Stimulated activated CD4-positive, alpha-beta T cell treated with anti-CD3 and anti-CD28 coated beads, Interleukin-15, amount 100 ng/mL, for 24 hours (primary cell): ENCODE measurements at regions not wholly inside any gene's neighbourhood (a gene's known extent, or its start where the extent isn't known, plus 50 kb on each side); places are given as distances from the start of the nearest gene placed in this dataset.
"Not testable (repeated sequence)": the region's sequence is repeated elsewhere in the genome, so short reads cannot be mapped to it uniquely, and the experiment has no call there.

Source experiments
- DNase-seq: peaks from one replicate; pipeline ENCODE4 v3.0.0-alpha.2; 2020

DNA sequence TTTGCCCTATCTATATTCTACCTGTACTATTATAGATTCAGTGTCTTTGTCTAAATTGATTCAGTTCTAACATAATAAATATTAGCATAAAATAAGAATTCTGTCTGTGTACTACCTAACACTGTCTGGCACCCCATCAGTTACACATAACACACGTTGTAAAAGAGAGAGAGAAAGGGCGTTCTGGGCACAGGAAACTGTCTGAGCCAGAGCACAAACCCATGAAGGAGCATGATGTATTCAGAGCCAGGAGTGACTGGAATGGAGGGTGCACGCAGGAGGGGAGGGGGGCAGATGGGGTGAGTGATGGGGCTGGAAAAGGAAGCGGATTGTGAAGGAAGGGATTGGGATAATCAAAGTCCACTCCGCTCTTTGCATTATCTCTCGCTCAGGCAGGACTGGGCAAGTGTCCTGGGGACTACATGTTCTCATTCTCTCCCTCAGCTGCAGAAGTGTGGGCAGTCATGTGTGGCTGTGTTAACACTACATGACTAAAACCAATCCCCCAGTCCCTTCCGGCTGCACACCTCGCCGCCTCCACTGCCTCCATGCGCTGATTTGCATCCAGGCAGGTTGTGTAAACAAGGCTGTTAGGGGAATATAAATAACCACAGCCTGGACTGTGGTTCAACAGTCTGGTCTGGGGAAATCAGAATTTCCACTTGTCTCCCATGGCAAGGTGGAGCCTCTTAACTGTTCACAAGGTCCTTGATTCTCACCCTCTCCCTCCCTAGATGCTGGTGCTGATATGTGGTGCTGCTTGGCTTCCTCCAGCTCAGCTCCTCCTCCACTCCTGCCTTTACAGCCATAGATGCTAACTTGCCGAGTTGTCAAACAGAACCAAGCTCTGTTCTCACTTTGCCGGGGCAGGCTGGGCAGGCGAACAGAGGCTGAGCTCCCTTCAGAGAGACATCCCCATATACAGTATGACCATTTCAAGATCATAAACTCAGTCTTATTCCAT lies 367.5 kb upstream of the BRINP1 start:
- DNase-seq = no peak

DNA sequence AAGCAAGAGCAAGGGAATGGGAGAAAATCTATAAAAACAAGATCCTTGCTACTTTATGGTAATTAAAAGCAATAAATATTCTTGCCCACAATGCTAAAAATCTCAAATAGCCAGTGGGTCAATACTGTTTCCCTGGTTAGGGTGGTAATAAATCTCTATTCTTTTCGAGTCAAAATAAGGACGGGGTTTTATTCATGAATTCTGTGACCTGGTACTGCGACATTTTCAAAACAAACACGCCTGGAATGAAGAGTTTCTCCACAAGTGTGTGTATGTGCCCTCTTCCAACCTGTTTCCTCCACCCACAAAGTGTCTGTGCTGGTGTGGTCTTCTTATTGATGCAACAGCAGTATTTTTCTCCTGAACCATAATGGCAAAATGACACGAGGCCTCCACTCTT lies 358.8 kb upstream of the BRINP1 start:
- DNase-seq = no peak

DNA sequence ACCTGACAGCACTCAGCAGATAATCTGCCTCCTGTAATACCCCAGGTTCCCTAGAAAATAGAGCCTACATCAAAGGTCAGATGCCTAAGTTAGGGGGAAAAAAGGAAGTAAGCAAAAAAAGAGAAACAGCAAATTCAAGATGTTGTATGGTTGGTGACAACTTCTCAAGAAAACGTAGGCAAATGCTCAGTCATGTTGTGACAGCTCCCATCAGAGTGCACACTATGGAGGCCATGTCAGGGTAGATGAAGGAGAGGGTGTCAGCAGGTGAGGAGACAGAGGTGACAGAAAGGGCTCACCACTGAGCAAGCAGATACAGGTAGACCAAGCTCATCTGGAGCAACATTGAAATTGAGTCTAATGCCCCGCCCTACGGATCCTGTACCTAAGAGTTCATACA lies 356.8 kb upstream of the BRINP1 start:
- no peak for DNase-seq

- DNase-seq = no peak
Observed at GRCh38 chr9:119722384-119722783, 353.1 kb upstream of the BRINP1 start.

GRCh38 chr9:119712325-119712724 lies 343.1 kb upstream of the BRINP1 start:
- no peak for DNase-seq

GRCh38 chr9:119709431-119709830 lies 340.2 kb upstream of the BRINP1 start:
- DNase-seq = no peak

DNA sequence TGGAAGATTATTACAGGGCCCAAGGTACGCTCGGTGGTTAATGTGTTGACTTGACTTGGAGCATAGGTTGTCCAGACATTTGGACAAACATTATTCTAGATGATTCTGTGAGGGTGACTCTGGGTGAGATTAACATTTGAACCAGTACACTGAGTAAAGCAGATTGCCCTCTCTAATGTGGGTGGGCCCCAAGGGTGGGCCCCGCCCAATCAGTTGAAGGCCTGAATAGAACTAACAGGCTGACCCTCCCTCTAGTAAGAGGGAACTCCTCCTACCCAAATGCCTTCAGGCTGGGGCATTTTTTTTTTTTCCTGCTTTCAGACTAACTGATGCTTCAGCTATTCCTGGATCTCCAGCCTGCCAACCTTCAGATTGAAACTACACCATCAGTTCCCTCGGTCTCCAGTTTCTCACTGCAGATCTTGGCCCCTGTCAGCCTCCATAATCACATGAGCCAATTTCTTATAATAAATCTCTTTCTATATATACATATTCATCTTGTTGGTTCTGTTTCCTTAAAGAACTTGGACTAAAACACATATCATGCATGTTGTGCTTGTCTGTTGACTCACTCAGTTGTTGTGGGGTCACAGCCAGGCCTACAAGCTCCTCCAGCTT lies 338.1 kb upstream of the BRINP1 start:
- DNase-seq = no peak

- DNase-seq = no peak
Observed at GRCh38 chr9:119701651-119702050, 332.4 kb upstream of the BRINP1 start.

- no peak for DNase-seq
Observed at GRCh38 chr9:119698535-119698934, 329.3 kb upstream of the BRINP1 start.

DNA sequence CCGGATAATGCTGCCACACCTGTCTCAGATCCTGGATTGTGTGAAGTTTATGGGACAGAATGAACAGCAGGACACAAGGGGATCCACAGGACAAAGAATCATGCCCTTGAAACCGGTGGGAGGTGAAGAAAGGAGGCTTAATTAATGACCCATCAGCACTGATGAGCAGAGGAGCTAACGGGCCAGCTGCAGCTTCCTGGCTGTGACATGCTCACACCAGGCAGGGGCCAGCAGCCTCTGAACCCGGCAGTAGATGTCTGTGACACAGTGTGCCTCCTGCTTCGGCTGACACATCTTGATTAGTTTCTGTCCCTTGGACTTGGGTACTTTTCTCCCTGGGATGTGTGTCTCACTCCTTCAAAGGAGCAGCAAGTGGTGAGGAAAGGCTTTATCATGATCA lies 328.8 kb upstream of the BRINP1 start:
- DNase-seq = no peak

DNA sequence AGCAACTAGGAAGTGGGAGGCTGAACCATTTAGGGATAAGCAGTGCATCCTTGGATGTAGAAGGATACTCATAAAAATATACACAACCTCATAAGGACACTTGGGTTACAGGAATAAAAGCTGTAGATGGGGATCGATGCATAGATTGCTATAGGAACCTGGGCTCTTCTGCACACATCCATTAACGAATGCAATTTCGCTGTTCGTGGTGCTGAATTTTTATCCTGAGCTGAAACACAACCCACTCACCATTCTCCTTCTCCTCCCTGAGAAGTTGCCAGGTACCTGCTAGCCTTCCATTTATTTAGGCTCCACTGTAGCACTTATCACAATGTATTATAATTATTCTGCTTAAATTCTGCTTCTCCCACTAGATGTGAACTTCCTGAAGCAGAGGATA lies 320.6 kb upstream of the BRINP1 start:
- no peak for DNase-seq

DNA sequence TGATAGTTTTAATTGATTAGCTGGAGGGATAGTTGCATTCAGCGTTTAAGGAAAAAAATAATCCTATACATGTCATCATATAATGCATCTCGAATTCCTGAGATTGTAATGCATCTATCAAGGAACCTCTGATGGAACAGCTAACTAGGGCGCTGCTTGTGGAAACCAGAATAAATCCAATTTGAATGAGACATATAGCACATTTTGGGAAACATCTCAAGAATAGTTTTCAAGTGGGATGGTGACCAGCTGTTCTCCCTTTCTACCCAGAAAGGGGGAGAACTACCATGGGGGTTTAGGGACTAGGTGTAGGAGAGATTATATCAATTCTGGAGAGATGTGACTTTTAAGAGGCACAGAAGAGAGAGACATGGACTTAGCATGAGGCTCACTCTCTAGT lies 319.3 kb upstream of the BRINP1 start:
- DNase-seq = no peak

DNA sequence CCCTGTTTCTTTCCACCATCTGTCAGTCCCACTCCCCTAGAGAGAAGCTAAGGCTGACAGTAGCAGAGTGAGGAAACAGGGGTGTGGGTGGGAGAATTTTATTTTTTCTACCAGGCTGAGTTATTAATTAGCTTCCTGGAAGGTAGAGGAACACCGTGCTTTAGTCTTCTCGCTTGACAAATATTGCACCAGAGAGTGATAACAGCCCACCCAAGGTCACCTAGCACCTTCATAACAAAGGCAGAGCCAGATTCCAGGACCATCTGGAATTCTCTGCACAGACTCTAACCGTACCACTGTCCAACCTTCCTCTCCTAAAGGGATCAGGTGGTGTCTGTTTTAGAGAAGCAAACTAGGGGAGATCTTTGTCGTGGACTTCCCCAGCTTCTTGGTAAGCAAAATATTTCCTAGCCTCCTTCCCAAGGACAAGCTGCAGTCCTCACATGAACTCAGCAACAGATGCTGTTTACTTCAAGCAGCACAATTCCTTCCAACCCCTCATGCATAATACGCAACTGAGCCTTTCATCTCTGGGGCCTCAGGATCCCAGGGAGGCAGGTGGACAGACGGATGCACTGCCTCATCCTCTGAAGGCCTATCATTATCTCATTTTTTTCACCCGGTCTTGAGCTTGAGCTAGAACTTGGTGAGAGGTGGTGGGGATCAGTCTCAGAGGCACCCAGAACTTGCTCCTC lies 308.7 kb upstream of the BRINP1 start:
- DNase-seq = no peak

GRCh38 chr9:119675951-119676350 lies 306.7 kb upstream of the BRINP1 start:
- DNase-seq = no peak

DNA sequence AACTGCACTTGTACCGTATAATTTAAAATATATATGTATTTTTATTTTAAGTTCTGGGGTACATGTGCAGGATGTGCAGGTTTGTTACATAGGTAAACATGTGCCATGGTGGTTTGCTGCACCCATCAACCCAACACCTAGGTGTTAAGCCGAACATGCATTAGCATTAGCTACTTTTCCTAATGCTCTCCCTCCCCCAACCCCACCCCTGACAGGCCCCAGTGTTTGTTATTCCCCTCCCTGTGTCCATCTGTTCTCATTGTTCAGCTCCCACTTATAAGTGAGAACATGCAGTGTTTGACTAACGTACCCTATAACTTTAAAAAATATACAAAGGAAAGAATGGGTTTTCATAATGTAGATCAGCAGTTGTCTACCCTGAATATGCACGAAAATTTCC lies 303.5 kb upstream of the BRINP1 start:
- not testable (repeated sequence) for DNase-seq

GRCh38 chr9:119667916-119668315 lies 298.7 kb upstream of the BRINP1 start:
- DNase-seq = no peak

GRCh38 chr9:119667163-119667562 lies 297.9 kb upstream of the BRINP1 start:
- DNase-seq = no peak

DNA sequence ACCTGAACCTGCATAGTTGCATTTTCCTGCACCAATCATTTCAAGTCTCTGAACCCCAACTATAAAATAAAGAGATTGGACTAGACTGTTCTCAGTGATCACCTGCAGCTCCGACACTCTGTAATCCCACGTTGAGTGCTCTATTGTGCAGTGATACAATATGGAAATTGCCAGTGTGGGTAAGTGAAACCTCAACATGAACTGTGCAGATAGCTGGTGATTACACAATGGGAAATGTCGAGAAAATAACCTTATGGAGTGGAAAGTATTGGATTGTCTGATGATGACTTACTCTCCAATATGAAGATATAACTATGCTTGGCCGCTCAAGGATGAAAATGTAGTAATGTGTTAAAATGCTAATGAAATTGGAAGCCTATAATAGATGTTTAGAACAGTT lies 293.1 kb upstream of the BRINP1 start:
- no peak for DNase-seq

DNA sequence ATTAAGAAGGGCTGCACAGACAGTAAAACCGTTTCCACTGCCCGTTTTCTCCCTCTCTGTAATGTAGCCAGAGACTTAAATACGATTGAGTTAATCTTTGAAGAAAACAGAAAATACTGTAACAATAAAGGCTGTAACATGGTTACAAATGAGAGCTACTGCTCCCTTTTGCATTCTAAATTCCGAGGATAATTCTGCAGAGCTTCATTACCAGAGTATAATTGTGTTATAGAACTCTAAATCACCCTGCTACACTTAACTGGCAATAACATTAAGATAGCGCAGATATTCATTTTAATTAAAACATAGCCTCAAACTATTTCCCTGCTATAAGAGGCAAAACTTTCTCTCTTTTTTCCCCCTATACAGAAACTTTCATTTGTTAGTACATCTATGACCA lies 283.7 kb upstream of the BRINP1 start:
- no peak for DNase-seq

- no peak for DNase-seq
Observed at GRCh38 chr9:119649205-119649604, 280.0 kb upstream of the BRINP1 start.

- no peak for DNase-seq
Observed at GRCh38 chr9:119639287-119639955, 270.2 kb upstream of the BRINP1 start.

- no peak for DNase-seq
Observed at GRCh38 chr9:119634006-119634405, 264.8 kb upstream of the BRINP1 start.

- DNase-seq = no peak
Observed at GRCh38 chr9:119611565-119611964, 242.3 kb upstream of the BRINP1 start.
